ENCODE measurements at regions not wholly inside any gene's neighbourhood (a gene's known extent, or its start where the extent isn't known, plus 50 kb on each side); places are given as distances from the start of the nearest gene placed in this dataset.

DNA sequence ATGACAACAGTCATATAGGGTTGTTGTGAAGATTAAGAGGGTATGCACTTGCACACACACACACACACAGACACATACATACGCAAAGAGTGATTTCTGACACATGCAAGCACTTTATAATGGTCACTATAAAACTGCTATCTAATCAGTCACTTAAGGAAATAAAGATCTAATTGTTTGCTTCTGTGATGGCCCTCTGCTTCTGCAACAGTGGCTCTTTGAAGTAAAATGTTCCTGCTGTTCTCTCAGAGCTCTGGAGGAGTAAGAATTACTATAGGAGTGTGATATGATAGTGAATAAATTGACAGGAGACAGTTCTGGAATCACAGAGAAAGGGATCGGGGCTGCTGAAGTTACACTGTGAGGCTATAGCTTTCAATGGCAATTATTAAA lies 494.5 kb upstream of the B3GALT2 start:
- TF ChIP-seq, protein P1, sequence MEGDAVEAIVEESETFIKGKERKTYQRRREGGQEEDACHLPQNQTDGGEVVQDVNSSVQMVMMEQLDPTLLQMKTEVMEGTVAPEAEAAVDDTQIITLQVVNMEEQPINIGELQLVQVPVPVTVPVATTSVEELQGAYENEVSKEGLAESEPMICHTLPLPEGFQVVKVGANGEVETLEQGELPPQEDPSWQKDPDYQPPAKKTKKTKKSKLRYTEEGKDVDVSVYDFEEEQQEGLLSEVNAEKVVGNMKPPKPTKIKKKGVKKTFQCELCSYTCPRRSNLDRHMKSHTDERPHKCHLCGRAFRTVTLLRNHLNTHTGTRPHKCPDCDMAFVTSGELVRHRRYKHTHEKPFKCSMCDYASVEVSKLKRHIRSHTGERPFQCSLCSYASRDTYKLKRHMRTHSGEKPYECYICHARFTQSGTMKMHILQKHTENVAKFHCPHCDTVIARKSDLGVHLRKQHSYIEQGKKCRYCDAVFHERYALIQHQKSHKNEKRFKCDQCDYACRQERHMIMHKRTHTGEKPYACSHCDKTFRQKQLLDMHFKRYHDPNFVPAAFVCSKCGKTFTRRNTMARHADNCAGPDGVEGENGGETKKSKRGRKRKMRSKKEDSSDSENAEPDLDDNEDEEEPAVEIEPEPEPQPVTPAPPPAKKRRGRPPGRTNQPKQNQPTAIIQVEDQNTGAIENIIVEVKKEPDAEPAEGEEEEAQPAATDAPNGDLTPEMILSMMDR (IDR thresholded peaks at IDR 0.05) = no peak
- TF ChIP-seq, protein P2, sequence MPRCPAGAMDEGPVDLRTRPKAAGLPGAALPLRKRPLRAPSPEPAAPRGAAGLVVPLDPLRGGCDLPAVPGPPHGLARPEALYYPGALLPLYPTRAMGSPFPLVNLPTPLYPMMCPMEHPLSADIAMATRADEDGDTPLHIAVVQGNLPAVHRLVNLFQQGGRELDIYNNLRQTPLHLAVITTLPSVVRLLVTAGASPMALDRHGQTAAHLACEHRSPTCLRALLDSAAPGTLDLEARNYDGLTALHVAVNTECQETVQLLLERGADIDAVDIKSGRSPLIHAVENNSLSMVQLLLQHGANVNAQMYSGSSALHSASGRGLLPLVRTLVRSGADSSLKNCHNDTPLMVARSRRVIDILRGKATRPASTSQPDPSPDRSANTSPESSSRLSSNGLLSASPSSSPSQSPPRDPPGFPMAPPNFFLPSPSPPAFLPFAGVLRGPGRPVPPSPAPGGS (IDR thresholded peaks at IDR 0.05) = no peak
- TF ChIP-seq CHD4 (IDR thresholded peaks at IDR 0.05; ENCODE audit: borderline replicate concordance) (no peak), HDAC2 (IDR thresholded peaks at IDR 0.05) (no peak)

Measured in A549 (cell line).